Lung (tissue), 11 donors: ENCODE measurements at regions not wholly inside any gene's neighbourhood (a gene's known extent, or its start where the extent isn't known, plus 50 kb on each side); places are given as distances from the start of the nearest gene placed in this dataset.
A peak's percentile ranks its signal among the peaks of the same experiment; 100 is the strongest.

ENCODE experiments used
- ATAC-seq: fragments of 200-7000 bp; cut with Tn5 transposase; one replicate; pipeline ENCODE4 v1.9.1; 2020; ENCODE audit warnings: moderate number of reproducible peaks; ENCODE audit not compliant: insufficient read depth, low FRiP score
- DNase-seq, 3 donors: peaks; one replicate each; pipeline ENCODE4 v3.0.0-alpha.2; 2013 to 2017
- H3K27ac ChIP-seq, 2 donors: one replicate each; pipeline ENCODE4 v1.5.1; 2013; ENCODE audit warnings: mild to moderate bottlenecking in 2 of 2, moderate library complexity in 2 of 2, control low read depth in 1 of 2, inconsistent platforms in 1 of 2, low read depth in 1 of 2, low read length in 1 of 2
- H3K27me3 ChIP-seq, 3 donors: one replicate each; pipeline ENCODE4 v1.5.1; 2013; ENCODE audit warnings: low read length in 2 of 3; ENCODE audit not compliant: control insufficient read depth in 3 of 3, insufficient read depth in 3 of 3
- H3K36me3 ChIP-seq, 4 donors: one replicate each; pipeline ENCODE4 v1.5.1; 2013; ENCODE audit warnings: low read length in 4 of 4, mild to moderate bottlenecking in 1 of 4, moderate library complexity in 1 of 4; ENCODE audit not compliant: control insufficient read depth in 4 of 4, insufficient read depth in 4 of 4
- H3K4me1 ChIP-seq, 5 donors: one replicate each; pipeline ENCODE4 v1.5.1; 2013; ENCODE audit warnings: low read length in 5 of 5, mild to moderate bottlenecking in 2 of 5, moderate library complexity in 1 of 5; ENCODE audit not compliant: control insufficient read depth in 5 of 5, insufficient read depth in 5 of 5
- H3K4me3 ChIP-seq: one replicate; pipeline ENCODE4 v1.5.1; 2013; ENCODE audit warnings: mild to moderate bottlenecking, control low read depth, moderate library complexity
- H3K9ac ChIP-seq, 2 donors: one replicate each; pipeline ENCODE4 v1.5.1; 2013; ENCODE audit warnings: low read length in 2 of 2, control low read depth in 1 of 2; ENCODE audit not compliant: insufficient read depth in 1 of 2
- H3K9me3 ChIP-seq, 4 donors: one replicate each; pipeline ENCODE4 v1.5.1; 2013; ENCODE audit warnings: low read length in 3 of 4, mild to moderate bottlenecking in 1 of 4, moderate library complexity in 1 of 4; ENCODE audit not compliant: control insufficient read depth in 4 of 4, insufficient read depth in 3 of 4
- WGBS, 2 donors: extraction: QIAGEN DNeasy Blood & Tissue Kit; methylation state at CpG; one replicate each; pipeline ENCODE4 v1.1.7; 2013; 5-methylcytosine and 5-hydroxymethylcytosine counted together
- TF ChIP-seq, protein P1 (sequence below): IDR thresholded peaks from 2 replicates; pipeline ENCODE4 v1.5.1; 2012; ENCODE audit warnings: mild to moderate bottlenecking; ENCODE audit errors: control extremely low read depth, extremely low read depth
- donor health status: control.
- donor health status: control.
- donor health status: Bipolar disorder and iron deficiency.
- donor health status: healthy.
- donor health status: DM: yes; HTN: yes; CAD: no.

DNA sequence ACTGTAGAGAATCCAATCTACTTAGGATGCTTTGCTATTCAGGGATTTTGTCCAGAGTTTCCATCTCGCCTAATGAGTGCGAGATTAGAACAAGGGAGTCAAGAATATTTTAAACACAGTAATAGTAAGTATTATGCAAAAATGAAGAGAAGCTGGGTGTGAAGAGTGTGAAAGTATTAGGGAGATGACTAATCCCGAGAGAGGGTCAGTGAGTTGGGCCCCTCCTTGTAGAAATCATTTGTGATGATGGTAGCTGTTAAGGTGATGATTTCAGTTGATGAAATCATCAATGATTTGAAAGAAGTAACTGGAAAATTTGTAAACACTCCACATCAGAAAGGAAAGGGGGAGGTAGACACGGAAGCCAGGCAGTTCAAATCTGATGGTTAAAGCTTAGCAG lies 478.9 kb upstream of the MGAT4C start:
- Histone ChIP-seq H3K4me1 (peaks cover 0 to 7% (median 0%) of the 10 kb centered on the region in 5 donors), H3K4me3 (no peak overlapping the region), H3K9ac (no peak overlapping the region), H3K27me3 (no peaks in the 10 kb centered on the region), H3K36me3 (no peaks in the 10 kb centered on the region), H3K9me3 (no peaks in the 10 kb centered on the region), H3K27ac (no peak overlapping the region)
- ATAC-seq (no peak), DNase-seq (no peak)
- TF ChIP-seq, protein P1, sequence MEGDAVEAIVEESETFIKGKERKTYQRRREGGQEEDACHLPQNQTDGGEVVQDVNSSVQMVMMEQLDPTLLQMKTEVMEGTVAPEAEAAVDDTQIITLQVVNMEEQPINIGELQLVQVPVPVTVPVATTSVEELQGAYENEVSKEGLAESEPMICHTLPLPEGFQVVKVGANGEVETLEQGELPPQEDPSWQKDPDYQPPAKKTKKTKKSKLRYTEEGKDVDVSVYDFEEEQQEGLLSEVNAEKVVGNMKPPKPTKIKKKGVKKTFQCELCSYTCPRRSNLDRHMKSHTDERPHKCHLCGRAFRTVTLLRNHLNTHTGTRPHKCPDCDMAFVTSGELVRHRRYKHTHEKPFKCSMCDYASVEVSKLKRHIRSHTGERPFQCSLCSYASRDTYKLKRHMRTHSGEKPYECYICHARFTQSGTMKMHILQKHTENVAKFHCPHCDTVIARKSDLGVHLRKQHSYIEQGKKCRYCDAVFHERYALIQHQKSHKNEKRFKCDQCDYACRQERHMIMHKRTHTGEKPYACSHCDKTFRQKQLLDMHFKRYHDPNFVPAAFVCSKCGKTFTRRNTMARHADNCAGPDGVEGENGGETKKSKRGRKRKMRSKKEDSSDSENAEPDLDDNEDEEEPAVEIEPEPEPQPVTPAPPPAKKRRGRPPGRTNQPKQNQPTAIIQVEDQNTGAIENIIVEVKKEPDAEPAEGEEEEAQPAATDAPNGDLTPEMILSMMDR: no peak
- WGBS, 2 donors: 85 to 88% methylated on average over 4 of the region's 4 CpGs

DNA sequence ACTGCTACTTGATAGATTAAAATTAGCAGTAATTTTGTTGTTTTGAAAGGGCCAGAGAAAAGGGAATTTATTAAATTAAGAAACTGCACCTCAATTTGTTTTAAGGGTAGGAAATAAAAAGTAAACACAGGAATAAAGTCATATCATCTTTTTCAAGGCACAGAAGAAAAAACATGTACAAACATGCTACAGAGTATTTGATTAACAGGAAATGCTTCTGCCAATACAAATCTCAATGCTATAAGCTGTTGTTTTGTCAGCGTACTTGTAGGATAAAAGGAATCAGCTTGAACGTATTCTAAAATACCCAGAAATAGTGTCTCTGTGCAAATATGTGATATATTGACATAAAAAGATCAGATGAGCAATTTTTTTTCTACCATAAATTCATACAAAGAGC lies 474.0 kb upstream of the MGAT4C start:
- no peak for ATAC-seq

DNA sequence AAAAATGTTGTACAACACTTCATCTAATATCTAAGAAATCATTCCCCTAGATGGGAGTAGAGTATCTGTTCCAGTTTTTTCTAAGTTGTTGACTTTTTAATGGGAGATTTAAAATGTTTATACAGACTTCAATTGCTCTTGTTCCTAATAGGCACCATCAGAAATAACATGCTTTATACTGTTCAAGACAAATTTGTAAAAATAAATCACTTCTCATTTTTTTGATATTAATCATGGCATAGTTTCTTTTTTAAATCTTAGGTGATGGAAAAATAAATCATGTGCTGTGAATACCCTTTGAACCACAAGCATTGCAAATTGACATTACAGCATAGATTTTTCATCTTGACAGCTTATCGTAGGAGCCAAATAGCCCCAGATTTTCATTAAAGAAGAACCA lies 473.5 kb upstream of the MGAT4C start:
- ATAC-seq (no peak), DNase-seq (peak in 2 of 3 donors; percentile 56 to 58)

More for the DNA sequence above, 474.0 kb upstream of the MGAT4C start:
- TF ChIP-seq, protein P1: no peak
- Histone ChIP-seq H3K36me3 (no peaks in the 10 kb centered on the region), H3K4me3 (no peak overlapping the region), H3K27ac (no peak overlapping the region), H3K9me3 (no peaks in the 10 kb centered on the region), H3K27me3 (no peaks in the 10 kb centered on the region), H3K9ac (no peak overlapping the region), H3K4me1 (peaks cover 0 to 21% (median 1%) of the 10 kb centered on the region in 5 donors)
- DNase-seq: no peak
- 55 to 75% methylated on average over 2 of the region's 2 CpGs for WGBS, 2 donors

More for the DNA sequence above, 473.5 kb upstream of the MGAT4C start:
- no peak overlapping the region for H3K27ac ChIP-seq
- no peaks in the 10 kb centered on the region for H3K27me3 ChIP-seq
- no peak overlapping the region for H3K9ac ChIP-seq
- no peaks in the 10 kb centered on the region for H3K9me3 ChIP-seq
- WGBS, 2 donors: 58 to 64% methylated on average over 1 of the region's 1 CpG
- no peak overlapping the region for H3K4me3 ChIP-seq
- TF ChIP-seq, protein P1: no peak
- H3K36me3 ChIP-seq: no peaks in the 10 kb centered on the region
- peaks cover 0 to 21% (median 1%) of the 10 kb centered on the region in 5 donors for H3K4me1 ChIP-seq
